Erythroblast (primary cell): ENCODE measurements at regions not wholly inside any gene's neighbourhood (a gene's known extent, or its start where the extent isn't known, plus 50 kb on each side); places are given as distances from the start of the nearest gene placed in this dataset.

Source experiments
- GATA1 ChIP-seq: IDR thresholded peaks from 2 replicates; pipeline ENCODE4 v1.6.1; 2011; ENCODE audit warnings: low read depth, mild to moderate bottlenecking, control low read depth, low read length, moderate library complexity
- POLR2A ChIP-seq: IDR thresholded peaks from 2 replicates; pipeline ENCODE4 v1.6.1; 2011; ENCODE audit warnings: mild to moderate bottlenecking, low read length

- TF ChIP-seq POLR2A (no peak), GATA1 (no peak)
These were observed 86.7 kb upstream of the NCKAP5 start for GRCh38 chr2:133654949-133655348.
